ENCODE measurements at regions not wholly inside any gene's neighbourhood (a gene's known extent, or its start where the extent isn't known, plus 50 kb on each side); places are given as distances from the start of the nearest gene placed in this dataset.
"Not testable (repeated sequence)": the region's sequence is repeated elsewhere in the genome, so short reads cannot be mapped to it uniquely, and the experiment has no call there.

DNA sequence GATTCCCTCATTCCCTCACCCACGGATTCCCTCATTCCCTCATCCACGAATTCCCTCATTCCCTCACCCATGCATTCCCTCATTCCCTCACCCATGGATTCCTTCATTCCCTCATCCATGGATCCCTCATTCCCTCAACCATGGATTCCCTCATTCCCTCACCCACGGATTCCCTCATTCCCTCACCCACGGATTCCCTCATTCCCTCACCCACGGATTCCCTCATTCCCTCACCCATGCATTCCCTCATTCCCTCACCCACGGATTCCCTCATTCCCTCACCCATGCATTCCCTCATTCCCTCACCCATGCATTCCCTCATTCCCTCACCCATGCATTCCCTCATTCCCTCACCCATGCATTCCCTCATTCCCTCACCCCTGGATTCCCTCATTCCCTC is 238.0 kb downstream of the TTLL2 start:
- H3K27ac Mint-ChIP-seq; CTCF ChIA-PET; H3K4me3 Mint-ChIP-seq; H3K9me3 Mint-ChIP-seq; DNase-seq; POLR2A ChIA-PET; H3K36me3 Mint-ChIP-seq (ENCODE audit: low read depth); H3K4me1 Mint-ChIP-seq; H3K27me3 Mint-ChIP-seq: not testable (repeated sequence)

DNA sequence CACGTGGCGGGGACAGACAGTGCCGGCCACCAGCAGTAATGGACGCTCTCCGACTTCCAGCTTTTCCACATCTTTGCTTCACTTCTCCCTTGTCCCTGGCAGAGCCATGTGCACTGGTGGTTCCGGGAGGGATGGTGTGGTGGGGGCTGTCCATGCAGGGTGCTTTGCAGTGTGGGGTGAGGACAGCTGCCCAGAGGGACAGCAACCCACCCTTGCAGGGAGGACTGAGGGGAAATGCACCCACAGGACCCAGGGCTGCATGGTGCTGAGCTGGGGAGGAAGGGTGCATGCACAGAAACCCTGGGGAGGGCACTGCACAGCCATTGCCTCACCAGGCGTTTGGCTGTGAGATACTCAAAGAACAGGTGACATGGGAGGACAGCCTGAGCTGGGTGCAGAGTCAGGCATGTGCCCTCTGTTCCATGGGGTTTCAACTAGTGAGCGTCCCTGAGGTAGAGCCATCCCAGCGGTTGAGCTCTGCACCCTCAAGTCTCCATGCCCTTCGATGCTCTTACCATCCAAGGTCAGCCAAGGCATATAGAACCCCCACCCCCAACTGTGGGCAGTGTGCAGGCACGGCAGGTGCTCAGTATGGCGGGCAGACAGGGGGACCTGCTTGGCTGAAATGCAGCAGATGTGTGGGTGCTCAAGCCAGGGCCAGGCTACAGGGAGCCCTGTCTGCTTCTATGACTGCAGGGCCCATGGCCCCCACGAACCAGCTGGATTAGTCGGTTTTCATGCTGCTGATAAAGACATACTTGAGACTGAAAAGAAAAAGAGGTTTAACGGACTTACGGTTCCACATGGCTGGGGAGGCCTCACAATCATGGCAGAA is 239.7 kb downstream of the TTLL2 start:
- H3K27ac Mint-ChIP-seq = no peak overlapping the region
- no peaks in the 10 kb centered on the region for H3K4me1 Mint-ChIP-seq
- H3K36me3 Mint-ChIP-seq (ENCODE audit: low read depth) = no peaks in the 10 kb centered on the region
- DNase-seq = no peak
- no peak overlapping the region for H3K4me3 Mint-ChIP-seq
- CTCF ChIA-PET = no interaction called here
- no peaks in the 10 kb centered on the region for H3K27me3 Mint-ChIP-seq
- H3K9me3 Mint-ChIP-seq = no peaks in the 10 kb centered on the region
- POLR2A ChIA-PET = no interaction called here

DNA sequence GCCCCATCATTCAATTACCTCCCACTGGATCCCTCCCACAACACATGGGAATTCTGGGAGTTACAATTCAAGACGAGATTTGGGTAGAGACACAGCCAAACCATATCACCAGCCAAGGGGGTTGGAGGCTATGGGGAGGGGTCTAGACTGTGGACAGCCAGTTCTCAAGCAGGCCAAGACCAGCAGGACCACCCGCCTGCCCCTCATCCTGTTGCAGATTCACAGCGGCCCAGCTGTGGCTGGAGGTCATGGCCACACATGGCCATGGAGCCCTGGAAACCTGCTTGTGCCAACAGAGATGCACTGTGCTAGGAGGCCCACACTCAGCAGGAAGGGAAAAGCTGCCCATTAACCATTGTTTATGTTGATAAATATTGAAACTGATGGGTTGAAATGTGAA is 240.5 kb downstream of the TTLL2 start:
- Mint-ChIP-seq H3K27me3 (no peaks in the 10 kb centered on the region), H3K27ac (no peak overlapping the region)
- POLR2A ChIA-PET = no interaction called here

DNA sequence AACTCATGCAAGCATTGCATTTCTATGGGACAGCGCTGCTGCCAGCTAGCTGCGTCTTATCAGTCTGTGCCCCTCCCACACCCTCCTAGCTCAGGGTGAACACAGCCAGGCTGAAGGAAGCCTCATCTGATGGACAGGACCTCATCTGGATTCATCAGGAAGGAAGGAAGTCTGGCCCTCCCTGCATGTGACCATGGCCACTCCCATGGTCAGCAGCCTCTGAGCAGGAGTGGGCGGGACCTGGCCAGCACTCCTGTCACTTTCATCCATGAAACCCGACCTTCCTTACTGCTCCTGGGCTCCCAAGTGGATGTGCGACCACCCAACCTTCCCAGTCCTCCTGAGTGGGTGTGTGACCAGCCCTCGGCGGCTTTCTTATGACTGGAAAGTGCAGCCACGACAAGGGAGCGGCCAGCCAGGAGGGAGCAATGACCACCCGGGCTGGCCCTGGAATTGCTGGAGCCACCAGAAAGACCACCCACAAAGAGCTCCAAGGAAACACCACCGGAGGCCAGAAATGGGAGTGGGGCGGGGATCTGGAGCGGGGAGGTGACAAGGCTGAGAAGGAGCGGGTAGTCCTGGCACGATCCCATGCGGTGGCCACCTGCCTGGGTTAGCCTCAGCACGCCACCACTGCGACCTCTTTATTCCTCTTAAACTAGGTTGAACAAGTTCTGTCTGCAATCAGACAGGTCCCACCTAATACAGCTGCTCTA is 241.2 kb downstream of the TTLL2 start:
- ChIA-PET CTCF (no interaction called here), POLR2A (no interaction called here)
- Mint-ChIP-seq H3K4me1 (no peaks in the 10 kb centered on the region), H3K4me3 (no peak overlapping the region), H3K27ac (no peak overlapping the region), H3K27me3 (no peaks in the 10 kb centered on the region), H3K9me3 (no peaks in the 10 kb centered on the region), H3K36me3 (ENCODE audit: low read depth) (no peaks in the 10 kb centered on the region)
- no peak for DNase-seq

More for the DNA sequence above, 240.5 kb downstream of the TTLL2 start:
- Mint-ChIP-seq H3K36me3 (ENCODE audit: low read depth) (no peaks in the 10 kb centered on the region), H3K4me1 (no peaks in the 10 kb centered on the region), H3K9me3 (no peaks in the 10 kb centered on the region), H3K4me3 (no peak overlapping the region)
- DNase-seq = no peak
- CTCF ChIA-PET = no interaction called here

DNA sequence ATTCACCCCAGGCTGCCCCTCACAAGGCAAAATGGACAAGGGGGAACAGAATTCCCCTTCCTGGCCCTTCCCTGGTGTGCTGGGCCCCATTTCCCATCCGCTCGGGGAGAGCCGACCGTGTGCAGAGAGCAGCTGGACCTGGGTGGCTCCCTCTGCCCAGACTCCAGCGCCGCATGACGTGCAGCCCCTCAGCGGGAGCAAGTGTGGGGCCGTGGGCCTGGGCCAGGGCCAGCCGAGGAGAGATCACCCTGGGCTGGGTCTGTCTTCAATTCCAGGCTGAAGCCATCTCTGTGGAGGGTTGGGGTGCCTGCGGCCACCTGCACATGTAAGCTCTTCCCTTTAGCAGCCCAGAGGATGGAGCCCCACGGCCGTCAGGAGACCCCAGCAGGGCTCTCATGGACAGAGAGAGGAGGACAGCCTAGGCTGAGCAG is 241.8 kb downstream of the TTLL2 start:
- ChIA-PET CTCF (no interaction called here), POLR2A (no interaction called here)
- no peak overlapping the region for H3K4me3 Mint-ChIP-seq
- H3K27ac Mint-ChIP-seq = no peak overlapping the region
- no peak for DNase-seq
- no peaks in the 10 kb centered on the region for H3K36me3 Mint-ChIP-seq (ENCODE audit: low read depth)
- no peaks in the 10 kb centered on the region for H3K9me3 Mint-ChIP-seq
- H3K27me3 Mint-ChIP-seq = no peaks in the 10 kb centered on the region
- no peaks in the 10 kb centered on the region for H3K4me1 Mint-ChIP-seq

DNA sequence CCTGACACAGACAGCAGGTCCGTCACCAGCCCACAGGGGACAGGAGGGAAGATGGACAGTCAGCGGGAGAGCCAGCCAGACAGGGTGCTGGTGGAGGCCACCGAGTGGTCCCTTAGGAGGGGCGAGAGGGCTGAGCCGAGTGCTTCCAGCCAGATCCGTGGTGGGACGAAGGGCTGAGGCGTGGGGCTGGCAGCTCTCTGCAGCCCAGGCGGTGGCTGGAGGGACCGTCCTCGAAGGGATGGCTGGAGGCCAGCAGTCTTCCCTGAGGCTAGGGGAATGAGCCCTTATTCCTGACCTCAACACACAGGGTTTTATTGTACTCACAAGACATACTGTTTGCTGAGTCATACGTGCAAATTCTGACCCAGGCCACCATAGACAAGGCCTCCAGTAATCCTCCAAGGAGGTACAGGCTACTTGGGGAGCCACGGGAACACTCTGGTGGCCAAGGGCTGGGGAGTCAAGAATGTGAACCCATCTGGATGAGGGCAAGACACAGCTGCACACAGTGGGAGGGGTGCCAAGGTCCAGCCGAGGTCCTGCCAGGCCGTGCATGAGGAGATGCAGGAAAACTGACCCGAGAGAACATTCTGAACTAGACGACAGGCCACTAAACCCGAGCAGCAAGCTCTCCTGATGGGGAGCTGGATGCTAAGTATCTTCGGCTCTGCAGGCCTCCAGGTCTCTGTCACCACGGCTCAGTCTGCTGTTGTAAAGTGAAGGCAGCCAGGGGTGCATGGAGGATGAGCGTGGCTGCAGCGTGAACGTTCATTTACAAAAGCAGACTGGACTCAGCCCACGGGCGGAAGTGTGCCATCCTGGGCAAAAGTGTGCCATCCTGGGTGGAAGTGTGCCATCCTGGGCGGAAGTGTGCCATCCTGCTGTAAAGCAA is 242.5 kb downstream of the TTLL2 start:
- CTCF ChIA-PET = no interaction called here
- H3K27ac Mint-ChIP-seq = no peak overlapping the region
- no peak for DNase-seq
- H3K9me3 Mint-ChIP-seq = no peaks in the 10 kb centered on the region
- H3K36me3 Mint-ChIP-seq (ENCODE audit: low read depth) = no peaks in the 10 kb centered on the region
- H3K4me3 Mint-ChIP-seq = no peak overlapping the region
- H3K4me1 Mint-ChIP-seq = no peaks in the 10 kb centered on the region
- no peaks in the 10 kb centered on the region for H3K27me3 Mint-ChIP-seq
- POLR2A ChIA-PET = no interaction called here

DNA sequence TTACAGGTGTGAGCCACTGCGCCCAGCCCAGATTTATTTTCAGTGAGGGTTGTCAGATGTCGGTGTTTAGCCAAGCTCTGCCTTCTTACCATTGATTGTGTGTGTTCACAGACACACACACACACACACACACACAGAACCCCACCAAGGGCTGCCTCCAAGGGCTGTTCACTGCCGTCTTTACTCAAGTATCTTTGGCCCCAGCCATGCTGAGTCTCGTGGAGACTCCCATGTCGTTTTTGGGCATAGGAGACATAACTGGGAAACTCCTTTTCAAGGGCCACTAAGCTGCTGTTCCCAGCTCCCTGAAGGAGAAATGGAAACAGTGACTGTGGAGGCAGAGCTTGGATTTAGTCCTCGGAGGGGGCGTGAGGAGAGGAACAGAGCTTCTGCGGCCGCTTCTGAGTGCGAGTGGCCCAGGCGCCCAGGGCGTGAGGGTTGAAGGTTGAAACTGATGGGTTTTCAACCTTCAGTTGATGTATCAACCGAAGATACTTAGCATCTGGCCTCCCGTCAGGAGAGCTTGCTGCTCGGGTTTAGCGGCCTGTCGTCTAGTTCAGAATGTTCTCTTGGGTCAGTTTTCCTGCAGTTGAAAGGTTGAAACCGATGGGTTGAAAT is 243.6 kb downstream of the TTLL2 start:
- POLR2A ChIA-PET = no interaction called here

DNA sequence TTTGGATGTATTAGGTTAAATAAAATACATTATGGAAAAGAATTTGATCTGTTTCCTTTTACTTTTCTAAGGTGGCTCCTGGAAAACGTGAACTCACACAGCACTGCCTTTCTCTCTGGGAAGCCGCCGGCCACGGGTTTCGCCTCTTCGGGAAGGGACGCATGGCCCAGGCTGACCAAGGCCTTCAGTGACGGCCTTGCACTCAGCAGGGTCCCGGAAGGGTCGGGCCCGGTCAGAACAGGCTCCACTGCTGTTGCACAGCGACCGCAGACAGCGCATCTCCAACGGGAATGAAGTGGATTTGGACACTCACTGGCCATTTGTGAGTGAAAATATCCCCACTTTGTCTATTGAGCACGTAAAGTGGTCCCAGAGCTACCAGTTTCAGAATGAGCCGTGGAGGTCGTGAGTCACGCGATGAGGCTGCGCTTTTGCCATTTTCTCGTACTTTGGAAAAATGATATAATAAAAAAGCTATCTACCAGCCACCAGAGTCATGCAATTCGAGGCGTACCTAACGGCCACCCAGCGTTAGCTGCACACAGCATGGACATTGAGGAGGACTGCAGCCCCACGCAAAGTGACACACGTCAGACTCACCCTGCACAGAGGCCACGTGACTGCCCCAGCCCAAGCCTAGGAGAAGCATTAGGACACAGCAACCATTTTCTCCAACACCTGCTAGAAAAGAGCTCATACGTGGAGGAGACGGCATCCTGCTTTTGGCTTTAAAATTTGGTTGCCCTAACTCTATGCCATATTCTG is 244.3 kb downstream of the TTLL2 start:
- no peaks in the 10 kb centered on the region for H3K9me3 Mint-ChIP-seq
- CTCF ChIA-PET = interaction anchor here (0.7 kb wide), 1 partner anchor 73 kb away, joined by 3 read pairs; no protein-coding TSS in a partner anchor
- H3K4me1 Mint-ChIP-seq = no peaks in the 10 kb centered on the region
- H3K4me3 Mint-ChIP-seq = no peak overlapping the region
- POLR2A ChIA-PET = no interaction called here
- no peaks in the 10 kb centered on the region for H3K27me3 Mint-ChIP-seq
- H3K36me3 Mint-ChIP-seq (ENCODE audit: low read depth) = no peaks in the 10 kb centered on the region
- H3K27ac Mint-ChIP-seq = no peak overlapping the region
- DNase-seq = no peak

More for the DNA sequence above, 243.6 kb downstream of the TTLL2 start:
- H3K4me1 Mint-ChIP-seq = no peaks in the 10 kb centered on the region
- no peak overlapping the region for H3K27ac Mint-ChIP-seq
- no peaks in the 10 kb centered on the region for H3K9me3 Mint-ChIP-seq
- H3K36me3 Mint-ChIP-seq (ENCODE audit: low read depth) = no peaks in the 10 kb centered on the region
- DNase-seq = no peak
- H3K4me3 Mint-ChIP-seq = no peak overlapping the region
- CTCF ChIA-PET = interaction anchor here (0.7 kb wide), 1 partner anchor 72 kb away, joined by 3 read pairs; no protein-coding TSS in a partner anchor
- H3K27me3 Mint-ChIP-seq = no peaks in the 10 kb centered on the region

DNA sequence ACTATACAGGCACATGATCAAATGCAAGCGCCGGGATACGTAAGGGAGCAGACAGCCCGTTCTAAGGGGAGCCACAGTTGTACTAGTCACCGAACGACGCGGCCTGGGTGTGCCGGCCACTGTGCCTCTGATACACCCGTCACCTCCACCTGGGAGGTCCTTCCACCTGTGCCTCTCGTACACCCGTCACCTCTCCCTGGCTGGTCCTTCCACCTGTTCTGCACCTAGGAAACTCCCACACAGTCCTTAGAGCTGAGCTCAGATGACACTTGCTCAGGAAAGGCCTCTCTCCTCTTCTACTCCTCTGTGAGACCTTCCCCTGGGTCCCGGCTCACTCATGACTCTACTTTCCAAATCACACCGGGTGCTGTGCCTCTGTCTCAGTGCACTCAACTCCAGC is 245.0 kb downstream of the TTLL2 start:
- no peaks in the 10 kb centered on the region for H3K9me3 Mint-ChIP-seq

DNA sequence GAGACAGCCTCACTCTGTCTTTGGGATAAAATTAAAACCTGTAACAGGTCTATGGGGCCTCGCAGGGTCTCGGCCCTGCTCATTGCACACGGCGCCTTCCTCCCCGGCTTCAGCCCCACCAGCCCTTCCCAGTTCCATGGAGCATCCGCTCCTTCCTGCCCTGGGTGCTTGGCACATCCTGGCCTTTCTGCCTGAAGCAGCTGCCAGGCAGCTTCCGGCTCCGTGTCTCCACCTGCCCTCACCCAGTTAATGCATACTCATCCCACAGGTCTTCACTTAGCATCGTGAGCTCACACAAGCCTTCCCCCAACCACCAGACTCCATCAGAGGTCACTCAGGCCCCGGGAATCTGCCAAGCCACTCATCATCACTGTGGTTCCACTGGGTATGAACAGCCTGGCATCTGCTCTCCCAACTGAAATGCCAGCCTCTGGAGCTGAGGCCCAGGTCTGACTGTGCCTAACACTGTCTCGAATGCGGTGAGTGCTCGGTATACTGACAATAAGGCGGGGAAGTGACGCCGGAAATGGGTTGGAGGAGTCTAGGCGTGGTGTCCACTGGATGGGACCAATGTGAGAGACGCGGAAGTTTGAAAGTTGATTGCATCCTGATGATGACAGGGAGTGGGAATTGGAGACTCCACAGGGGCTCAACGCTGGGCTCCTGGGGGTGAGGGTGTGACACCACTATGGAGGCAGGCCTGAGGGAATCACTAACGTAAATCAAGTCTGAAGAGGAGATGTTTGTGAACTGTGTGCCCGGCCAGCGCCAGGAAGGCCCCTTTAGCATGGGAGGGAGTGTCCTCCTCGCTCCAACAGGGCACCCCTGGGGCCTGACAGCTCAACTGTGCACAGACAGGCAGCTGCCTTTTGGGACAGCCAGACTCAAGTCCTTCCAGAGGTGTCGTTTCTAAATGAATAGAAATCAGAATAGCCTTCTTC is 245.8 kb downstream of the TTLL2 start:
- H3K36me3 Mint-ChIP-seq (ENCODE audit: low read depth) = no peaks in the 10 kb centered on the region
- no peaks in the 10 kb centered on the region for H3K4me1 Mint-ChIP-seq
- no peaks in the 10 kb centered on the region for H3K27me3 Mint-ChIP-seq
- ChIA-PET CTCF (no interaction called here), POLR2A (no interaction called here)
- DNase-seq = no peak
- H3K9me3 Mint-ChIP-seq = no peaks in the 10 kb centered on the region
- no peak overlapping the region for H3K27ac Mint-ChIP-seq
- H3K4me3 Mint-ChIP-seq = no peak overlapping the region

More for the DNA sequence above, 245.0 kb downstream of the TTLL2 start:
- Mint-ChIP-seq H3K27me3 (no peaks in the 10 kb centered on the region), H3K4me1 (no peaks in the 10 kb centered on the region), H3K36me3 (ENCODE audit: low read depth) (no peaks in the 10 kb centered on the region), H3K27ac (no peak overlapping the region), H3K4me3 (no peak overlapping the region)
- no peak for DNase-seq
- CTCF ChIA-PET = no interaction called here
- POLR2A ChIA-PET = no interaction called here

DNA sequence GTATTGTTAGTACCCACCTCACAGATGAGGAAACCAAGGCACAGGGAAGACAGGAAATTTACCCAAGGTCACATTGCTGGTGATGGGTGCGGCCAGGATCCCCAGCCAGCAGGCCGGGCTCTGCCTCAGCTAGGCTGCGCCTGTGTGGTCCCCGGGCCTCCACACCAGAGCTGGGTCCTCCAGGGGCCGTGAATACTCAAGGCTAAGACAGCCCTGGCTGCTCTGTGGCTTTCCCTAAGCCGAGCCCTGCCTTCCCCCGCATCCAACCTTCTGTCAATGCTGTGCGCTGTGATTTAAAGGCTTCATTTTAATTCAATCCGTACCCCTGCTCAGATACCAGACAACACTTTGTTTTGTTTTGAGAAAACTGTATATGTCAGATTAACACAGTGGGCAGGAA is 246.7 kb downstream of the TTLL2 start:
- CTCF ChIA-PET = no interaction called here
- H3K9me3 Mint-ChIP-seq = no peaks in the 10 kb centered on the region
- no peak overlapping the region for H3K4me3 Mint-ChIP-seq
- no peaks in the 10 kb centered on the region for H3K36me3 Mint-ChIP-seq (ENCODE audit: low read depth)
- no peak for DNase-seq
- H3K4me1 Mint-ChIP-seq = no peaks in the 10 kb centered on the region
- no peak overlapping the region for H3K27ac Mint-ChIP-seq
- POLR2A ChIA-PET = no interaction called here
- H3K27me3 Mint-ChIP-seq = no peaks in the 10 kb centered on the region
